GM18951 (cell line): ENCODE measurements at regions not wholly inside any gene's neighbourhood (a gene's known extent, or its start where the extent isn't known, plus 50 kb on each side); places are given as distances from the start of the nearest gene placed in this dataset.

Experiments used
- POLR2A ChIP-seq: IDR thresholded peaks from 4 replicates; pipeline ENCODE4 v1.6.1; 2011; ENCODE audit warnings: mild to moderate bottlenecking; ENCODE audit not compliant: insufficient read length, insufficient read depth; ENCODE audit errors: extremely low read depth
- in situ Hi-C: fragments of 300-500 bp; cut with MboI; formaldehyde crosslinking; loops from one replicate; pipeline ENCODE4 v1.12.0; 2022; ENCODE audit warnings: low sequenced_read_pairs, mixed read lengths, inconsistent platforms; ENCODE audit not compliant: unreplicated experiment

- in situ Hi-C loops: no loop called here
- TF ChIP-seq POLR2A: no peak
Measured at GRCh38 chr1:168381850-168382249, 101.2 kb downstream of the TBX19 start.

GRCh38 chr1:168380945-168381344, 100.3 kb downstream of the TBX19 start:
- in situ Hi-C loops: no loop called here
- no peak for TF ChIP-seq POLR2A

DNA sequence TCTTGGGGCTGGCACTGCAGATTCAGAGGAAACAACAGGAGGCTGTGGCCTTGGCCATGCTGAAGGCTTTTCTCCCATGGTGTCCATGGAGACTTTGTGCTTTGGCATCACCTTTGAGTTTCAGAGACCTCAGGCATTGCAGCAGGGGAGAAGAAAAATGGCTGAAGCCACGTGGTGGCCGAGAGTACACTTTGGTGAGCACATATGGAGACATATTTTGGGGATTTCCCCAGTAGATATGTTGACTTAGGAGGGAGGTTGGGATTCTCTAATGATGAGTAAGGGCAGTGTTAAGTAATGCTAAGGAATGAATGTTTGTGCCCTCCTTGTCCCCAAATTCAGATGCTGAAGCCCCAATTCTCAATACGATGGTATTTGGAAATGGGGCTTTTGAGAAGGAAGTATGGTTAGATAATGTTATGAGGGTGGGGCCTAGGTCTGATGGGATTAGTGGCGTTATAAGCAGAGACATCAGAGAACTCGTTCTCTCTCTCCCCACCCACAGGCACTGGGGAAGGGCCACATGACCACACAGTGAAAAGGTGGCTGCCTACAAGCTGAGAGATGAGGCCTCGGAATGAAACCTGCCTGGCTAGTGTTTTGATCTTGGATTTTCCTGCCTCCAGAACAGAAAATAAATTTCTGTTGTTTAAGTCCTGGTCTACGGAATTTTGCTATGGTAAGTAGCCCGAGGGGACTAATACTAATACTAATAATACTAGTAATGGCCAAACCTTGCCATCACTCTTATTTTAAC, 98.6 kb downstream of the TBX19 start:
- in situ Hi-C loops: no loop called here

GRCh38 chr1:168375566-168376300, 95.1 kb downstream of the TBX19 start:
- in situ Hi-C loops: no loop called here
- no peak for TF ChIP-seq POLR2A

More for the DNA sequence above, 98.6 kb downstream of the TBX19 start:
- TF ChIP-seq POLR2A: no peak

GRCh38 chr1:168374566-168374965, 93.9 kb downstream of the TBX19 start:
- in situ Hi-C loops: no loop called here

DNA sequence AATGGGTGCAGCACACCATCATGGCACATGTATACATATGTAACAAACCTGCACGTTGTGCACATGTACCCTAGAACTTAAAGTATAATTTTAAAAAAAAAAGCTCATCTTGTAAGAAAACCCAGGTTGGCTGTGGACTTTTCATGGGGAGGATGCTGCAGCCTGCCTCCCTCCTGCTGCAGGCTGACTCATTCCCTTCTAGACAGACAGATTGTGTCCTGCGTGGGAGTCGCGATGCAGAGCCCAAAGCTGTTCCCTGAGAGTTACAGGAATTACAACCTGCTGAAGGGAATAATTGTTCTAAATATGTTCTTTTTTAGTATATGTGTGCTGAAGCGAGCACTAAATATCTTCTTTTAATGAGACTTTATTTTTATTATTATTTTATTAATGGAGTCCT, 93.2 kb downstream of the TBX19 start:
- in situ Hi-C loops: no loop called here
- TF ChIP-seq POLR2A: no peak

More at GRCh38 chr1:168374566-168374965, 93.9 kb downstream of the TBX19 start:
- TF ChIP-seq POLR2A: no peak

DNA sequence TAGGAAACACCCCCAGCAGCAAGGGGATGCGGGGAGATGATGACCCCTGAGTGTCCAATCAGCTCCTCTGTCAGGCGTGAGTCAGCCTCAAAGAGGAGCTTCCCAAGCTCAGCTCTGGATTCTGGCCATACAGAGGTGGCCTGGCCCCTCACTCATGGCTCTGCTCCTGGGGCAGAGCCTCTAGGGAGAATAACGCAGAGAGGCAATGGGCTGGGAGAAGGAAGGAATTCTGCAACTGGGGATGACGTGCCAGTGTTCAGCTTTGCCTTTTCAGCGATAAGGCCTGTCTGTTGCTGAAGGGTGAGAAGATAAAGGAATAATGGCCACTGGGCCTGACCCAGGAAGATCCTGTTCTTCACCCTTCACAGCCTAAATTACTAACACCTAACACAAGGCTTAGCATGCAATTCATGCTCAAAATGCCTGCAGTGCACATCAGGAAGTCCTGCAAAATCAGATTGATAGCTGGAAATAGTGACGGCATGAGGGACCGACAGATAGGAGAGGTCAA, 92.2 kb downstream of the TBX19 start:
- in situ Hi-C loops: no loop called here
- TF ChIP-seq POLR2A: no peak

- in situ Hi-C loops: no loop called here
- no peak for TF ChIP-seq POLR2A
Measured at GRCh38 chr1:168372307-168372706, 91.6 kb downstream of the TBX19 start.

DNA sequence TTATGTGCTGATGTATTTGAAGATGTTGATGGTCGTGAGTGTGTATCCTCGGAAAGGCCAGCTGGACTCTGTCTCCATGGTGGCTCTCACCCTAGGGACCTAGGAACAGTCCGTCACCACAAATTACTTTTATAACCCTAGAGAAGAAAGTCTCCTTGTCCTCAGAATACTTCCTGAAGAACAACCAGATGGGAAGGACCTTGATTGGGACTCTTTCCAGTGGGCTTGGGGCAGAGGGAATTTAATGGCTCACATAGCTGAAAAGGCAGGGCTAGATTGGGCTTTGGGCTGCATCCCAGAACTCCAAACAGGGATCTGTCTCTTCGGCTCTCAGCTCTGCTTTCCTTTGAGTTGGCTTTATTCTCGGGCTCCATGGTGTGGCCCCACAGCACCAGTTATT, 90.8 kb downstream of the TBX19 start:
- in situ Hi-C loops: no loop called here
- TF ChIP-seq POLR2A: no peak

GRCh38 chr1:168370586-168370985, 89.9 kb downstream of the TBX19 start:
- in situ Hi-C loops: no loop called here
- no peak for TF ChIP-seq POLR2A

DNA sequence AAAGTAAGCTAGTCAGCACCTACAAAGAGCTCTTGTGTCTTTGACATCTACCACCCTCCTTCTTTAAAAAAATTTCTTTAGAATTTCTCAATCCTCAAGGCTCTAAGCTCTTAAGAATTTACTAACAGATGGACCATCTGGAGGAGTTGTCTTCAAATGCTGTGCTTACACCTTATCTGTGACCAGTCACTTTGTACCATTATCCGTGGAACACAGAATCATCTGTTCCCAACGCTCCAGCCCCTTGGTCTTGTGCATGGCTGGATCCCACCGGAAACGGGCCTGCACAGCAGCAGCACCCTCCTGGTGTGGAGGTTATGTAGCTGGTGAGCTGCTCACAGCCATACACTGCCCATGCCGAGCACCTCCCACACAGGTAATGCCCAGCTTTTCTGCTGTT, 89.0 kb downstream of the TBX19 start:
- in situ Hi-C loops: no loop called here
- no peak for TF ChIP-seq POLR2A

DNA sequence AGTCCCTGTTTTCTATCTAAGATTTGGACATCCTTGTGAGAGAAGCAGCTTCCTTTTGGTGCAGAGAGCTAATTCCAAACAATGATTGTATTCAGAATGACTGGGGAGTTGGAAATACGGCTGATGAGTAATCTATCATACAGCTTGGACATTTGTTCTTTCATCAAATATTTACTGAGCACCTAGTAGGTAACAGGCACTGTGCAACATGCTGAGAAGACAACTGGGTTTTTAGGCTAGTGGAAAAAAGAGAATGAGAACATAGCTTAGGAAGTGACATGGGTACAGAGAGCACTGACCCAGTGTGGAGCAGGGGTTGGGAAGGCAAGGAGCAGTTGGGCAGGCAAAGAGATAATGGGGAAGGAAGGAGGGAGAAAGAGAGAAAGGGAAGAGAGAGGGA, 87.5 kb downstream of the TBX19 start:
- in situ Hi-C loops: no loop called here

DNA sequence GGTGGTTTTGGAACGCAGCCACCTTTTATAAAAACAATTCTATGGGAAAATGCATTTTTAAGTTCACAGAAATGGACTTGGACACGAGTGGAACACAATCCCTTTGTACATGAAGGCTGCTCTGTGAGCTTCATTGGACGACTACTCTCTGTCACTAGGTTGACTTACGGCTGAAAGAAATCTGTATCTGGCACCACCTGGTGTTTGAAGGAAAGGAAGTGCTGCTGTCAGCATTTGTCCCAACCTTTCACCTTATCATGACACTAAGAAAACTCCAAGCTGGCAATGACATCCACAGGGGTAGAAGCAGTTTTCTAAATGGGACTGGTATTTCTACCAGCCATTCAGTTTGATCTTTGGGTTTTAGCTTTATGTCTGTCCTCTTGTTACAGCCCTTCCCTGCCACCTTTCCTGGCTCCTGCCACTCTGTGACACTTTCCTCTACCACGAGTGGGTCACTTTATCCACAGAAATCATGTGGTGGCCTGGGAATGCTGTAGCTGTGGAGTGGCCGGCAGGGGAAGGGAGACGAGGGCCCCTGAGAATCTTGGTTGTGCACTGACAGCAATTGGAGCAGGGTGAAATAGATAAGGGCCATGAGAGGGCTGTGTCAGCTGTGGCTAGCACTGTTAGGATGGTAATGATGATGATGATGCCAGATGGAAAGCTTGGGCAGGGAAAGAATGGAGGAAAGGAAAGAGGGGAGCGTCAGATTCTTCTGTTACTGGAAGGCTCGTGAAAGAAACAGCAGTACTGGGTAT, 85.2 kb downstream of the TBX19 start:
- TF ChIP-seq POLR2A: no peak
- in situ Hi-C loops: no loop called here

More for the DNA sequence above, 87.5 kb downstream of the TBX19 start:
- no peak for TF ChIP-seq POLR2A
